NCI-H226 (cell line): ENCODE measurements at regions not wholly inside any gene's neighbourhood (a gene's known extent, or its start where the extent isn't known, plus 50 kb on each side); places are given as distances from the start of the nearest gene placed in this dataset.
A peak's percentile ranks its signal among the peaks of the same experiment; 100 is the strongest.

Experiments
- DNase-seq: peaks from one replicate; pipeline ENCODE4 v3.0.0-alpha.2; 2015

- no peak for DNase-seq
Observed at GRCh38 chr5:72007336-72008111, 99.8 kb upstream of the MAP1B start.

- DNase-seq, result no peak
Observed at GRCh38 chr5:72009280-72009679, 98.0 kb upstream of the MAP1B start.

DNA sequence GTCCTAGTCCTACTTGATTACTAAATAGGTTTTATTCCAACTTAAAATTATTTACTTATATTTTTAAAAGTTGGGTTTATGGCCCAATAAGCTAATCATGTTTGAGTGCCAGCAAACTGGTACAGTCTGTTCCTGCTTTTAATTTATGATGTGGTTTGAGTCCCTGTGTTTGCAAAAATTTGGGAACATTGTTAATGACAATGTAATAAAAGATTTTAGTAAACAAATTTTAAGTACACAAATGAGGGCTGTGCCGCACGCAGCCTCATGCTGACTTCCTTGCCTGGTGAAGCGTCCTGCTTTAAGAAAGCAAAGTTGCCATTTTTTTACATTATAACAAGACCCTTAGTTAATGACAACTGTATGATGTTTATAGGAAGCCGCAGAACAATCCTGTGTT is 96.8 kb upstream of the MAP1B start:
- no peak for DNase-seq

DNA sequence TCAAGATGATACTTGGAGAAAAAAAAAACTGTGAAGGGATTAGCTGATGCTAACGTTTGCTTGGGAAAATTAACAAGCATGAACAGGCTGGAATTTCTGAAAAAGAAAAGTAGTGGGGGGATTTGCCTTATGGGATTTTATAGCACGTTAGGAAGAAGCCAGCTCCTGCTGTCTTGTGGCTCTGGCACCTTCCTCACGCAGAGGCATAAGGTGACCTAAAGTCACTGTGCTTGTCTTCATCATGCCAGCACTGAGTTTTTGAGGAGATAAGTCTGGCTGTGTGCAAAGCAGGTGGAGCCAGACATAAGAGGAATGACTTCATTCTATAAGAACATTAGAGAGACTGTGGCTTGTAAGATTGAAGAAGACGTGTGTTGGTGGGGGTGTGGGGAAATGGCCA is 94.4 kb upstream of the MAP1B start:
- DNase-seq, result no peak

DNA sequence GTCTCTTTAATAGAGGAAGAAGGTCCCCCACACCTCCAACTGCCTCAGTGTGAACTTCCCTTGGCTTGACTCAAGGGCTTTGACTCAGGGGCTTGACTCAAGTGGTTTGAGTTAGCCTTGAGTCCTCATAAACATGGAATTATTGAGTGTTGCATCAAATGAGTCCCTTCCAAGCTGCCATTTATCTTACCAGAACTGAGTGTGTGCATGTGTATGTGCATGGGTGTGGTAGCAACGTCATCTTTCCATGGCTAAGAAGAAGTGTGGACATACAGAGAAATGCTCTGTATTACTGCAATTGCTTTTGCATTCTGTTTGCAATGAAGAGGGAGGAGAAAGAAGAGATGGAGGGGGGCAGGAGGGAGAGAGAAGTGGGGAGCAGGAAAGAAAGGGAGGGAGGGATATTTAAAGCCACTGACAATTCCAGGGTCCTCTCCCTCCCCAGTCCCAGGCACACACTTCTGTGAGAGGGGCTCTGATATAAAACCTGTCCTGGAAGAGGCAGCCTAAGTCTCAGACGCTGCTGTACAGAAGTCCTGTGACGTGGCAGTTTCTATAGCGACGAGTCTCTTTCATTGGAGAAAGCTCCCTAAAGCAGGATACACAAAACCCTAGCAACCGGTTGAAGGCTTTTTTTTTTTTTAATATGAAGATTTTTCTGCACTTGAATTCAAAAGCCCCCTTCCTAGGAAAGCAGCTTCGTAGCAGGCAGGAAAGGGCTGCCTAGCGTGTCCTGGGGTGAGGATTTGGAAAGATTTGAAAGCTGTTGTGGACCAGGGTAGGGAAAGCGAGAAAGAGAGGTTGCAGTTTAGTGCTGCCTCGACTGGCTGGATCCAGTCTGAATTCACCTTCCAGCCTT is 93.3 kb upstream of the MAP1B start:
- no peak for DNase-seq

GRCh38 chr5:72015103-72015548 is 92.1 kb upstream of the MAP1B start:
- peak; percentile 82 for DNase-seq

GRCh38 chr5:72018143-72018803 is 89.0 kb upstream of the MAP1B start:
- peak; percentile 19 for DNase-seq

- DNase-seq, result no peak
Observed at GRCh38 chr5:72020161-72020983, 86.9 kb upstream of the MAP1B start.

GRCh38 chr5:72021651-72022357 is 85.5 kb upstream of the MAP1B start:
- DNase-seq, result no peak

- DNase-seq, result no peak
Observed at GRCh38 chr5:72028382-72028781, 78.9 kb upstream of the MAP1B start.

- DNase-seq, result no peak
Observed at GRCh38 chr5:72030237-72030636, 77.0 kb upstream of the MAP1B start.

DNA sequence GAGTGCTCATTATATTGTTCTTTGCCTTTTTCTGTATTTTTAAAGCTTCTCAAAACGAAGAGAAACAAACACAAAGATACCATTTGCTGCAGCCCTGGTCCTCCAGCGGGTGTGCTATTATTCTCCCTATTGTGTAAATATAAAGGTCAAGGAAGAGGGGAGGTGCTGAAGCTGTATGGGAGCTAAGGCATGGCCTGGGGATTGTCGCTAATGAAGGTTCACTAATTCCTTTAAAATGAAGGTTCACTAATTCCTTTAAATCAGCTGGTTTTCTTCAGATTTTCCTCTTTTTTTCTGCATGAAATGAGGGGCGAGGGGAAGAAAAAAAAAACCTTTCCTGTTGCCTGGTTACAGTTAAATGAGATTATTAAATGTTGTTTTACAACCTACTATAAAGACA is 74.5 kb upstream of the MAP1B start:
- DNase-seq, result no peak

GRCh38 chr5:72034770-72035169 is 72.5 kb upstream of the MAP1B start:
- DNase-seq, result no peak

- no peak for DNase-seq
Observed at GRCh38 chr5:72035831-72036230, 71.4 kb upstream of the MAP1B start.

GRCh38 chr5:72036951-72037350 is 70.3 kb upstream of the MAP1B start:
- peak; percentile 70 for DNase-seq

DNA sequence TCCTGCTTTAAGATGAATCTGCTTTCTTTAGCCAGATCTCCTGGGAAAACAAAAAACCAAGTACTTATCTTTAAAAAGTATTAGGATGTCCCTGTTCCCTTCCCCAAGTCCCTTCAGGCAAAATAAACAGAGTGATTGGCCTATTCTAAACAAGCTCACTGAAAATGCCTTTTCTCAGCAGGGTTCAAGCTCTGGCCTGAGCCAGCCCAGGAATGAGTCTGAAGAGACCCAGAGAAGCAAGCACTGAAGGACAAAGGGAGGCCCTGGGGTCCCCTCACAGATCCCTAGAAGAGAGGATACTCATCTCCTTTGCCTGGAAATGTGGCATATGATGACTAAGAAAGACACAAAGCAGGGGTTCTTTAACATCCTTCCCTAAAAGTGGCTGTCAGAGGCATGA is 66.8 kb upstream of the MAP1B start:
- DNase-seq, result no peak

GRCh38 chr5:72041654-72042053 is 65.6 kb upstream of the MAP1B start:
- DNase-seq, result no peak

GRCh38 chr5:72042097-72042496 is 65.2 kb upstream of the MAP1B start:
- DNase-seq, result no peak

DNA sequence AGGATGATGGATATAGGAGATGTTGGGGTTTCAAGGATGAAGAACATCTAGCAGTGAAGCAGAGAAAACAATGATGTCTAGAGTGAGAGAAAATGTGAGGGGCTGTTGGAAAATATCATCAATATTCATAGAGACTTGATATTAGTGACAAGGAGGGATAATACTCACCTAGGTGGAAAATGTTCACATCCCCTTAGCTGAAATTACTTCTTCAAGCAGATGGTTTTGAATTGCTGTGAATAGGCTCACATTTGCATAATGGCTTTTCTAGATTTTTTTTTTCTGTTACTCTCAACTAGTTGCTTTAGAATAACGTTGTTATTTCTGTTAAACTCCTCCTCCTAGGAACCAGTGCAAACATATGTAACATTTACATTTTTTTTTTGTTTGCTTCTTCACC is 61.6 kb upstream of the MAP1B start:
- no peak for DNase-seq

- no peak for DNase-seq
Observed at GRCh38 chr5:72046106-72046505, 61.2 kb upstream of the MAP1B start.

DNA sequence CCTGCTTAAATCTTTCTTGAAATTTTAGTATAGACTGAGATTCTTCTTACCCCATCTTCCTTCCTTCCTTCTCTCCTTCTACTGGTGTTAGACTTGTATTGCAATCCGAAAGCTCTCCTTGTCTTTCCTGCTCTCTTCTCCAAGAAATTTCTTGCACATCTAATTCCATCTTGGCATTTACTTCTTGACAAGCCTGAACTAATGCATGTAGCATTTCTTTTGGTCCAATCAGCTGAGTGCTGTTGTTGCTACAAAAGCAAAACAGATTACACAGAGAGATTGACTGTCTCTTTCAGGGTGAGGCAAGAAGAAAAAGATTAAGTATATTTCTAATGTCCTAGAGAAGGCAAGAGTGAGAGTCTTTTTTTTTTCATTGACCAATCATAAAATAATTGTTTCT is 51.6 kb upstream of the MAP1B start:
- no peak for DNase-seq
